ENCODE measurements at regions not wholly inside any gene's neighbourhood (a gene's known extent, or its start where the extent isn't known, plus 50 kb on each side); places are given as distances from the start of the nearest gene placed in this dataset.

GRCh38 chr18:40864846-40865245 is 1090.2 kb upstream of the PIK3C3 start:
- no peaks in the 10 kb centered on the region for H3K27me3 Mint-ChIP-seq
- peaks cover 0 to 21% (median 11%) of the 10 kb centered on the region in 8 donors for H3K9me3 Mint-ChIP-seq
- no peaks in the 10 kb centered on the region for H3K4me1 Mint-ChIP-seq
- no peak overlapping the region for H3K27ac Mint-ChIP-seq
- intact Hi-C loops (cut with micrococcal nuclease) = no loop called here
- Histone ChIP-seq H3K27ac (ENCODE audit: low read depth, low read length) (no peak overlapping the region), H3K36me3 (ENCODE audit: insufficient read depth, low read length) (no peaks in the 10 kb centered on the region), H3K9me3 (ENCODE audit: control insufficient read depth in 1 of 2, low read length in 2 of 2) (no peaks in the 10 kb centered on the region), H3K4me3 (ENCODE audit: low read length in 2 of 2) (no peak overlapping the region), H3K27me3 (ENCODE audit: insufficient read depth, low read length) (no peaks in the 10 kb centered on the region), H3K4me1 (ENCODE audit: insufficient read depth, low read length) (no peaks in the 10 kb centered on the region)
- POLR2A ChIA-PET (ENCODE audit: partially characterized antibody) = no interaction called here
- H3K36me3 Mint-ChIP-seq = no peaks in the 10 kb centered on the region
- CTCF ChIA-PET (ENCODE audit: partially characterized antibody) = no interaction called here
- H3K4me3 Mint-ChIP-seq = no peak overlapping the region
- DNase-seq = no peak

- H3K4me1 Mint-ChIP-seq = no peaks in the 10 kb centered on the region
- intact Hi-C loops (cut with micrococcal nuclease) = no loop called here
- CTCF ChIA-PET (ENCODE audit: partially characterized antibody) = no interaction called here
Observed at GRCh38 chr18:40863801-40864200, 1091.2 kb upstream of the PIK3C3 start.

DNA sequence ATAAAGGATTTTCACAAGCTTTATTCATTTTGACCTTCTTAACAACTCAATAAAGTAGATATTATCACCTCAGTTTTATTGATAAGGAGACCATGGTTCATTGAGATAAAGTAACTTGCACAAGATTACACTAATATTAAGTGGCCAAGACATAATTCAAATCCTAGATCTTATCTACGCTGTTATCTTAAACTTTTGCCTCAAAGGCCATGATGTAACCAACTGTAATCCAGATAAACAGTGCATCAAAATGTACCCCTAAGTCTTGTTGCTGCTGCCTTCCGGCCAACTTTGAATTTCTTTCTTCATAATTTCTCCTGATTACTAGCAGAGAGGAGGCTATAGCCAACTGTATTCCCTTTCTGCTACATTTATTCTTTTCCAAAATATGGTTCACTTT is 1094.8 kb upstream of the PIK3C3 start:
- Mint-ChIP-seq H3K4me1 (no peaks in the 10 kb centered on the region), H3K4me3 (no peak overlapping the region), H3K27me3 (no peaks in the 10 kb centered on the region), H3K36me3 (no peaks in the 10 kb centered on the region), H3K9me3 (peaks cover 2 to 25% (median 13%) of the 10 kb centered on the region in 8 donors), H3K27ac (no peak overlapping the region)
- CTCF ChIA-PET (ENCODE audit: partially characterized antibody) = no interaction called here
- H3K9me3 ChIP-seq (ENCODE audit: control insufficient read depth in 1 of 2, low read length in 2 of 2) = no peaks in the 10 kb centered on the region
- POLR2A ChIA-PET (ENCODE audit: partially characterized antibody) = no interaction called here
- no peak overlapping the region for H3K4me3 ChIP-seq (ENCODE audit: low read length in 2 of 2)
- H3K27me3 ChIP-seq (ENCODE audit: insufficient read depth, low read length) = no peaks in the 10 kb centered on the region
- no peaks in the 10 kb centered on the region for H3K4me1 ChIP-seq (ENCODE audit: insufficient read depth, low read length)
- no peaks in the 10 kb centered on the region for H3K36me3 ChIP-seq (ENCODE audit: insufficient read depth, low read length)
- no peak overlapping the region for H3K27ac ChIP-seq (ENCODE audit: low read depth, low read length)
- no peak for DNase-seq
- intact Hi-C loops (cut with micrococcal nuclease) = no loop called here

More at GRCh38 chr18:40863801-40864200, 1091.2 kb upstream of the PIK3C3 start:
- POLR2A ChIA-PET (ENCODE audit: partially characterized antibody) = no interaction called here
- no peaks in the 10 kb centered on the region for H3K27me3 ChIP-seq (ENCODE audit: insufficient read depth, low read length)
- no peaks in the 10 kb centered on the region for H3K9me3 ChIP-seq (ENCODE audit: control insufficient read depth in 1 of 2, low read length in 2 of 2)
- Mint-ChIP-seq H3K9me3 (peaks cover 0 to 21% (median 11%) of the 10 kb centered on the region in 8 donors), H3K36me3 (no peaks in the 10 kb centered on the region), H3K4me3 (no peak overlapping the region), H3K27ac (no peak overlapping the region), H3K27me3 (no peaks in the 10 kb centered on the region)
- H3K4me1 ChIP-seq (ENCODE audit: insufficient read depth, low read length) = no peaks in the 10 kb centered on the region
- no peak for DNase-seq
- H3K36me3 ChIP-seq (ENCODE audit: insufficient read depth, low read length) = no peaks in the 10 kb centered on the region
- no peak overlapping the region for H3K4me3 ChIP-seq (ENCODE audit: low read length in 2 of 2)
- no peak overlapping the region for H3K27ac ChIP-seq (ENCODE audit: low read depth, low read length)

DNA sequence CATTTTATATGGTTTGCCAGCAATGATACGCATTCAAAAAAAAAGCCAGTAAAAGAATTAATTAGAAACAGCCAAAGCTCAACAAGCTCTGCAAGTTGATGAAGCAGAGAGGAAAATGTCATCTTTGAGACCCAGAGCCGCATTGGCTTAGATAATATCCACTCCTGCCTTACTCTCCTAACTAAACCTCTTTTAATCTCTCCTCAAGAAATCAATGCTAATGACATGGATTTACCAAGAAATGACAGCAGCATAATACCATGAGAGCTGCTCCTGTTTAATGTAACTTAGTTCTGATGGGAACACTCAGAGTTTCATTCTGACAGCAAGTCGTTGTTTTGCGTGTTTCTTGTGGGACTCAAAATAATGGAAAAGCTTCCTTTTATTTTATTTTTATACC is 1099.4 kb upstream of the PIK3C3 start:
- CTCF ChIA-PET (ENCODE audit: partially characterized antibody) = no interaction called here
- peaks cover 0 to 25% (median 15%) of the 10 kb centered on the region in 8 donors for H3K9me3 Mint-ChIP-seq
- H3K4me1 Mint-ChIP-seq = no peaks in the 10 kb centered on the region
- no peak overlapping the region for H3K27ac ChIP-seq (ENCODE audit: low read depth, low read length)
- intact Hi-C loops (cut with micrococcal nuclease) = no loop called here
- H3K27ac Mint-ChIP-seq = no peak overlapping the region
- H3K27me3 Mint-ChIP-seq = no peaks in the 10 kb centered on the region
- H3K4me3 Mint-ChIP-seq = no peak overlapping the region
- no peak for DNase-seq
- H3K36me3 Mint-ChIP-seq = no peaks in the 10 kb centered on the region
- POLR2A ChIA-PET (ENCODE audit: partially characterized antibody) = no interaction called here
- H3K4me1 ChIP-seq (ENCODE audit: insufficient read depth, low read length) = no peaks in the 10 kb centered on the region
- H3K27me3 ChIP-seq (ENCODE audit: insufficient read depth, low read length) = no peaks in the 10 kb centered on the region
- H3K9me3 ChIP-seq (ENCODE audit: control insufficient read depth in 1 of 2, low read length in 2 of 2) = no peaks in the 10 kb centered on the region
- no peaks in the 10 kb centered on the region for H3K36me3 ChIP-seq (ENCODE audit: insufficient read depth, low read length)
- H3K4me3 ChIP-seq (ENCODE audit: low read length in 2 of 2) = no peak overlapping the region

- no peak for DNase-seq
- Histone ChIP-seq H3K9me3 (ENCODE audit: control insufficient read depth in 1 of 2, low read length in 2 of 2) (no peaks in the 10 kb centered on the region), H3K4me3 (ENCODE audit: low read length in 2 of 2) (no peak overlapping the region), H3K27me3 (ENCODE audit: insufficient read depth, low read length) (no peaks in the 10 kb centered on the region), H3K27ac (ENCODE audit: low read depth, low read length) (no peak overlapping the region), H3K4me1 (ENCODE audit: insufficient read depth, low read length) (no peaks in the 10 kb centered on the region), H3K36me3 (ENCODE audit: insufficient read depth, low read length) (no peaks in the 10 kb centered on the region)
- Mint-ChIP-seq H3K4me3 (no peak overlapping the region), H3K9me3 (peaks cover 2 to 21% (median 14%) of the 10 kb centered on the region in 8 donors), H3K36me3 (no peaks in the 10 kb centered on the region), H3K27ac (no peak overlapping the region), H3K4me1 (no peaks in the 10 kb centered on the region), H3K27me3 (no peaks in the 10 kb centered on the region)
- intact Hi-C loops (cut with micrococcal nuclease) = no loop called here
- CTCF ChIA-PET (ENCODE audit: partially characterized antibody) = no interaction called here
- POLR2A ChIA-PET (ENCODE audit: partially characterized antibody) = no interaction called here
Observed at GRCh38 chr18:40852406-40852805, 1102.6 kb upstream of the PIK3C3 start.

DNA sequence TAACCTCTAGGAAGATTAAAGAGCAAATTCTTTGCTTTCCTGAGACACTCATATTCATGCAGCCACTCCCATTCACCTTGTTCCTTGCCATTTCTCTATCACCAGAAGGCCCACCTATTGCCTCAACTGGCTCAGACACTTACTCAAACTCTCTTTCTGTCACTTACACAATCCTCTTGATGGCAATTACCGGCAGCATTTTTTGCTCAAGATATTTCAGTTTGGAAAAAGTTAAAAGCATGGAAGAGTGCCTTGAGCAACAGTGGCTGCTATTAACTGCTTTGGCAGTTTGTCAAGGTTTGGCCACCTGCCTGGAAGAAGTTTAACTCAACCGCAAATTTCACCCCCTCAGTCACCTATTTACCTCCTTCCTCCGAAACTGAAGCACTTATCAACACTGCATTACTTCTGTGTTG is 1104.0 kb upstream of the PIK3C3 start:
- DNase-seq = no peak
- Histone ChIP-seq H3K27ac (ENCODE audit: low read depth, low read length) (no peak overlapping the region), H3K4me3 (ENCODE audit: low read length in 2 of 2) (no peak overlapping the region), H3K27me3 (ENCODE audit: insufficient read depth, low read length) (no peaks in the 10 kb centered on the region), H3K4me1 (ENCODE audit: insufficient read depth, low read length) (no peaks in the 10 kb centered on the region), H3K36me3 (ENCODE audit: insufficient read depth, low read length) (no peaks in the 10 kb centered on the region), H3K9me3 (ENCODE audit: control insufficient read depth in 1 of 2, low read length in 2 of 2) (no peaks in the 10 kb centered on the region)
- Mint-ChIP-seq H3K27me3 (no peaks in the 10 kb centered on the region), H3K4me1 (no peaks in the 10 kb centered on the region), H3K27ac (no peak overlapping the region), H3K4me3 (no peak overlapping the region), H3K36me3 (no peaks in the 10 kb centered on the region), H3K9me3 (peaks cover 0 to 21% (median 12%) of the 10 kb centered on the region in 8 donors)
- POLR2A ChIA-PET (ENCODE audit: partially characterized antibody) = no interaction called here
- CTCF ChIA-PET (ENCODE audit: partially characterized antibody) = no interaction called here
- intact Hi-C loops (cut with micrococcal nuclease) = no loop called here

DNA sequence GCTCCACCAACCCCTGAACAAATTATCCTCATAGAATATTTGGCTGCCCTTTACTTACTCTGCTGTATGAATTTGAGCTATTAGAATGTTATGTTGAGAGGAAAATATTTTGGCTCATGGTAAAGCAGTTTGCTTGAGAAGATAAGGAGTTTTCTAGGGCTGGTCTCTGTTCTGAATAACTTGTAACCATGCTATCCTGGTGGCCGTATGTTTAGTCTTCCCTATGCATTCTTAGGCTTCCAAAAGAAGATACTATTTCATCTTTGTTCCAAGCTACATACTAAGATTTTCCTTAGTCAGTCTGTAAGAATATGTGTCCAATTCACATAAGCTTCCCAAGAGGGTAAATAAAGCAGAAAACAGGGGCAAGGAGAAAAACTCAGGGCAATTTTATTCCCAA is 1105.1 kb upstream of the PIK3C3 start:
- no peaks in the 10 kb centered on the region for H3K27me3 ChIP-seq (ENCODE audit: insufficient read depth, low read length)
- no peaks in the 10 kb centered on the region for H3K36me3 ChIP-seq (ENCODE audit: insufficient read depth, low read length)
- H3K9me3 ChIP-seq (ENCODE audit: control insufficient read depth in 1 of 2, low read length in 2 of 2) = no peaks in the 10 kb centered on the region
- H3K27ac ChIP-seq (ENCODE audit: low read depth, low read length) = no peak overlapping the region
- peaks cover 0 to 18% (median 8%) of the 10 kb centered on the region in 8 donors for H3K9me3 Mint-ChIP-seq
- no peak overlapping the region for H3K27ac Mint-ChIP-seq
- ChIA-PET POLR2A (ENCODE audit: partially characterized antibody) (no interaction called here), CTCF (ENCODE audit: partially characterized antibody) (no interaction called here)
- no peak overlapping the region for H3K4me3 Mint-ChIP-seq
- intact Hi-C loops (cut with micrococcal nuclease) = no loop called here
- H3K4me1 ChIP-seq (ENCODE audit: insufficient read depth, low read length) = no peaks in the 10 kb centered on the region
- no peaks in the 10 kb centered on the region for H3K36me3 Mint-ChIP-seq
- H3K4me3 ChIP-seq (ENCODE audit: low read length in 2 of 2) = no peak overlapping the region
- no peaks in the 10 kb centered on the region for H3K4me1 Mint-ChIP-seq
- DNase-seq = no peak
- no peaks in the 10 kb centered on the region for H3K27me3 Mint-ChIP-seq

DNA sequence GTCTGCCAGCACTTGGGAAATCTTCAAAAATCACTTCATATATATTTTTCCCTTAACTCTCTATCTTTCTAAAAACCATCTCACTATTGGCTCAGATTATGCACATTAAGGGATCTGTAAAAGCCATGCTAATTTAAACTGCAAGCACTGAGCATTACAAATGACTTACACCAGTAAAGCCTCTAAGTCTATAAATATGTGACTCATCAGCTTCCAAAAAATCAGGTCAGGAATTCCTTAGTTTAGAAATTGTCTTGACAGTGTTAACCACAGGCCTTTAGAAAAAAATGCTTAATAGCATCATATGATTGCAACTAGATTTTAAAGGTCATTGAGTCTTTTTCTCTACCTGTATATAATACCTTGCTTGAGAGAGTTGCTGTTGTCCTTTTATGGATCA is 1113.6 kb upstream of the PIK3C3 start:
- no peaks in the 10 kb centered on the region for H3K4me1 Mint-ChIP-seq
- H3K9me3 ChIP-seq (ENCODE audit: control insufficient read depth in 1 of 2, low read length in 2 of 2) = peaks cover 0 to 5% of the 10 kb centered on the region in 2 donors
- no peaks in the 10 kb centered on the region for H3K4me1 ChIP-seq (ENCODE audit: insufficient read depth, low read length)
- H3K27ac Mint-ChIP-seq = no peak overlapping the region
- ChIA-PET CTCF (ENCODE audit: partially characterized antibody) (no interaction called here), POLR2A (ENCODE audit: partially characterized antibody) (no interaction called here)
- peaks cover 0 to 38% (median 20%) of the 10 kb centered on the region in 8 donors for H3K9me3 Mint-ChIP-seq
- H3K27me3 ChIP-seq (ENCODE audit: insufficient read depth, low read length) = no peaks in the 10 kb centered on the region
- no peak overlapping the region for H3K4me3 Mint-ChIP-seq
- no peaks in the 10 kb centered on the region for H3K36me3 Mint-ChIP-seq
- intact Hi-C loops (cut with micrococcal nuclease) = no loop called here
- H3K27me3 Mint-ChIP-seq = no peaks in the 10 kb centered on the region
- DNase-seq = no peak
- H3K36me3 ChIP-seq (ENCODE audit: insufficient read depth, low read length) = no peaks in the 10 kb centered on the region
- no peak overlapping the region for H3K4me3 ChIP-seq (ENCODE audit: low read length in 2 of 2)
- no peak overlapping the region for H3K27ac ChIP-seq (ENCODE audit: low read depth, low read length)

Data from CD4-positive, alpha-beta memory T cell (primary cell).